GM19468 (cell line): ENCODE measurements at regions not wholly inside any gene's neighbourhood (a gene's known extent, or its start where the extent isn't known, plus 50 kb on each side); places are given as distances from the start of the nearest gene placed in this dataset.

ENCODE experiments used
- ATAC-seq: cut with Tn5 transposase; IDR thresholded peaks from one replicate; pipeline ENCODE4 v1.9.1; 2021; ENCODE audit warnings: mild to moderate bottlenecking, moderate library complexity, moderate number of reproducible peaks; ENCODE audit not compliant: unreplicated experiment; ENCODE audit errors: extremely low read depth

GRCh38 chr2:47239119-47239969 is 63.0 kb upstream of the CALM2 start:
- ATAC-seq, result no peak

GRCh38 chr2:47238638-47239037 is 62.3 kb upstream of the CALM2 start:
- ATAC-seq, result no peak

GRCh38 chr2:47237375-47238334 is 61.3 kb upstream of the CALM2 start:
- no peak for ATAC-seq

GRCh38 chr2:47236503-47237215 is 60.3 kb upstream of the CALM2 start:
- no peak for ATAC-seq

GRCh38 chr2:47235132-47235531 is 58.8 kb upstream of the CALM2 start:
- ATAC-seq, result no peak

GRCh38 chr2:47234456-47234855 is 58.1 kb upstream of the CALM2 start:
- no peak for ATAC-seq

- no peak for ATAC-seq
These were observed 56.6 kb upstream of the CALM2 start for GRCh38 chr2:47232738-47233415.

- no peak for ATAC-seq
These were observed 54.1 kb upstream of the CALM2 start for GRCh38 chr2:47230418-47230817.

GRCh38 chr2:47227532-47228279 is 51.4 kb upstream of the CALM2 start:
- no peak for ATAC-seq

GRCh38 chr2:47226923-47227220 is 50.6 kb upstream of the CALM2 start:
- ATAC-seq, result no peak

GRCh38 chr2:47226132-47226922 is 50.0 kb upstream of the CALM2 start:
- ATAC-seq, result no peak
